ENCODE measurements at regions not wholly inside any gene's neighbourhood (a gene's known extent, or its start where the extent isn't known, plus 50 kb on each side); places are given as distances from the start of the nearest gene placed in this dataset.
"Not testable (repeated sequence)": the region's sequence is repeated elsewhere in the genome, so short reads cannot be mapped to it uniquely, and the experiment has no call there.

DNA sequence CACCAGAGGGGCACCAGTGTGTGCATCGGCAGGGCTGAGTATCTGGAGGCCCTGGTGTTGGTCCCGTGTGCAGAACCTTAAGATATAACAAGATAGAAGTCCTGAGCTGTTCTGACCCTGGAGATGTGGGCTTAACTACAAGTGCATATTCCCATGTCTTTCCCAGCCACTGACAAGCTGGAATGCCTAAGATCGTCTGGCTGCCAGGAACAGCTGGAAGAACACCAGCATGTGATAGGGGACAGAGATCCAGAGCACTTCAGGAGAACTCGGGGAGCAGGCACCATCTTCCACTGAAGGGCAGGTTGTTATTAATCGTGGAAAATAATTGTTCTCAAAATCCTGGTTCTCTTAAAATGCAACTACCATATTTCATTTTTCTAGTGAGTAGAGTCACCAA lies 419.9 kb upstream of the RUNX1 start:
- no peak for ATAC-seq (ENCODE audit: insufficient read depth, low FRiP score)
- H3K9ac ChIP-seq (ENCODE audit: insufficient read depth in 1 of 2, low read length in 2 of 2) = no peak overlapping the region
- H3K27me3 ChIP-seq (ENCODE audit: control insufficient read depth in 3 of 3, insufficient read depth in 3 of 3, low read length in 2 of 3) = no peaks in the 10 kb centered on the region
- peaks cover 0 to 1% (median 0%) of the 10 kb centered on the region in 5 donors for H3K4me1 ChIP-seq (ENCODE audit: control insufficient read depth in 5 of 5, insufficient read depth in 5 of 5, low read length in 5 of 5)
- H3K27ac ChIP-seq (ENCODE audit: low read depth in 1 of 2, low read length in 1 of 2) = no peak overlapping the region
- 74 to 86% methylated on average over 5 of the region's 5 CpGs for WGBS, 2 donors
- H3K36me3 ChIP-seq (ENCODE audit: control insufficient read depth in 4 of 4, insufficient read depth in 4 of 4, low read length in 4 of 4) = no peaks in the 10 kb centered on the region
- DNase-seq = no peak
- H3K9me3 ChIP-seq (ENCODE audit: control insufficient read depth in 4 of 4, insufficient read depth in 3 of 4, low read length in 3 of 4) = peaks cover 0 to 3% (median 0%) of the 10 kb centered on the region in 4 donors
- TF ChIP-seq, protein P1, sequence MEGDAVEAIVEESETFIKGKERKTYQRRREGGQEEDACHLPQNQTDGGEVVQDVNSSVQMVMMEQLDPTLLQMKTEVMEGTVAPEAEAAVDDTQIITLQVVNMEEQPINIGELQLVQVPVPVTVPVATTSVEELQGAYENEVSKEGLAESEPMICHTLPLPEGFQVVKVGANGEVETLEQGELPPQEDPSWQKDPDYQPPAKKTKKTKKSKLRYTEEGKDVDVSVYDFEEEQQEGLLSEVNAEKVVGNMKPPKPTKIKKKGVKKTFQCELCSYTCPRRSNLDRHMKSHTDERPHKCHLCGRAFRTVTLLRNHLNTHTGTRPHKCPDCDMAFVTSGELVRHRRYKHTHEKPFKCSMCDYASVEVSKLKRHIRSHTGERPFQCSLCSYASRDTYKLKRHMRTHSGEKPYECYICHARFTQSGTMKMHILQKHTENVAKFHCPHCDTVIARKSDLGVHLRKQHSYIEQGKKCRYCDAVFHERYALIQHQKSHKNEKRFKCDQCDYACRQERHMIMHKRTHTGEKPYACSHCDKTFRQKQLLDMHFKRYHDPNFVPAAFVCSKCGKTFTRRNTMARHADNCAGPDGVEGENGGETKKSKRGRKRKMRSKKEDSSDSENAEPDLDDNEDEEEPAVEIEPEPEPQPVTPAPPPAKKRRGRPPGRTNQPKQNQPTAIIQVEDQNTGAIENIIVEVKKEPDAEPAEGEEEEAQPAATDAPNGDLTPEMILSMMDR (IDR thresholded peaks at IDR 0.05; ENCODE audit: control extremely low read depth, extremely low read depth) = no peak
- no peak overlapping the region for H3K4me3 ChIP-seq

- ATAC-seq (ENCODE audit: insufficient read depth, low FRiP score) = no peak
These were observed 418.5 kb upstream of the RUNX1 start for GRCh38 chr21:35467566-35467965.

GRCh38 chr21:35466681-35467080 lies 417.6 kb upstream of the RUNX1 start:
- not testable (repeated sequence) for H3K27me3 ChIP-seq (ENCODE audit: control insufficient read depth in 3 of 3, insufficient read depth in 3 of 3, low read length in 2 of 3); DNase-seq; H3K36me3 ChIP-seq (ENCODE audit: control insufficient read depth in 4 of 4, insufficient read depth in 4 of 4, low read length in 4 of 4); ATAC-seq (ENCODE audit: insufficient read depth, low FRiP score); H3K27ac ChIP-seq (ENCODE audit: low read depth in 1 of 2, low read length in 1 of 2); H3K4me3 ChIP-seq; H3K9ac ChIP-seq (ENCODE audit: insufficient read depth in 1 of 2, low read length in 2 of 2); H3K9me3 ChIP-seq (ENCODE audit: control insufficient read depth in 4 of 4, insufficient read depth in 3 of 4, low read length in 3 of 4); H3K4me1 ChIP-seq (ENCODE audit: control insufficient read depth in 5 of 5, insufficient read depth in 5 of 5, low read length in 5 of 5)
- WGBS, 2 donors = 93 to 96% methylated on average over 5 of the region's 5 CpGs

More at GRCh38 chr21:35467566-35467965, 418.5 kb upstream of the RUNX1 start:
- Histone ChIP-seq H3K4me1 (ENCODE audit: control insufficient read depth in 5 of 5, insufficient read depth in 5 of 5, low read length in 5 of 5) (peaks cover 0 to 1% (median 0%) of the 10 kb centered on the region in 5 donors), H3K36me3 (ENCODE audit: control insufficient read depth in 4 of 4, insufficient read depth in 4 of 4, low read length in 4 of 4) (no peaks in the 10 kb centered on the region), H3K9ac (ENCODE audit: insufficient read depth in 1 of 2, low read length in 2 of 2) (no peak overlapping the region), H3K27ac (ENCODE audit: low read depth in 1 of 2, low read length in 1 of 2) (no peak overlapping the region), H3K27me3 (ENCODE audit: control insufficient read depth in 3 of 3, insufficient read depth in 3 of 3, low read length in 2 of 3) (no peaks in the 10 kb centered on the region), H3K9me3 (ENCODE audit: control insufficient read depth in 4 of 4, insufficient read depth in 3 of 4, low read length in 3 of 4) (peaks cover 0 to 3% (median 0%) of the 10 kb centered on the region in 4 donors), H3K4me3 (no peak overlapping the region)
- no peak for DNase-seq
- TF ChIP-seq, protein P1 (IDR thresholded peaks at IDR 0.05; ENCODE audit: control extremely low read depth, extremely low read depth) = no peak
- 77 to 88% methylated on average over 2 of the region's 2 CpGs for WGBS, 2 donors

DNA sequence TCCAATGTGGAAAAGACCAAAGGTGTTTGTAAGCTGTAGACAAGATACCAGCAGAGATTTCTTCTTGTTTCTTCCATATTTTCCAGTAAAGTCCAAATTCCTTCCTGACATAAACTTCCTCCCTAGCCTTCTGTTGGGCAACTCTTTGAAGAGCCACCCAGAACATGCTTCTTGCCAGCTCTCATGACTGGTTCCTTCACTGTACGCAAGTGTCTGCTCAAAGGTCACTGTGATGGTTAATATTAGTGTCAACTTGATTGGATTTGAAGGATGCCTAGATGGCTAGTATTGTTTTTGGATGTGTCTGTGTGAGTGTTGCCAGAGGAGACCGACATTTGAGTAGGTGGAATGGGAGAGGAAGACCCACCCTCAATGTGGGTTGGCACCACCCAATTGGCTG lies 416.6 kb upstream of the RUNX1 start:
- 79 to 89% methylated on average over 2 of the region's 2 CpGs for WGBS, 2 donors
- no peak overlapping the region for H3K4me3 ChIP-seq
- DNase-seq (no peak), ATAC-seq (ENCODE audit: insufficient read depth, low FRiP score) (no peak)
- TF ChIP-seq, protein P1 (IDR thresholded peaks at IDR 0.05; ENCODE audit: control extremely low read depth, extremely low read depth) = no peak
- no peak overlapping the region for H3K9ac ChIP-seq (ENCODE audit: insufficient read depth in 1 of 2, low read length in 2 of 2)
- H3K4me1 ChIP-seq (ENCODE audit: control insufficient read depth in 5 of 5, insufficient read depth in 5 of 5, low read length in 5 of 5) = no peaks in the 10 kb centered on the region
- no peaks in the 10 kb centered on the region for H3K27me3 ChIP-seq (ENCODE audit: control insufficient read depth in 3 of 3, insufficient read depth in 3 of 3, low read length in 2 of 3)
- peaks cover 0 to 3% (median 0%) of the 10 kb centered on the region in 4 donors for H3K9me3 ChIP-seq (ENCODE audit: control insufficient read depth in 4 of 4, insufficient read depth in 3 of 4, low read length in 3 of 4)
- H3K36me3 ChIP-seq (ENCODE audit: control insufficient read depth in 4 of 4, insufficient read depth in 4 of 4, low read length in 4 of 4) = no peaks in the 10 kb centered on the region
- no peak overlapping the region for H3K27ac ChIP-seq (ENCODE audit: low read depth in 1 of 2, low read length in 1 of 2)
